ENCODE measurements at regions not wholly inside any gene's neighbourhood (a gene's known extent, or its start where the extent isn't known, plus 50 kb on each side); places are given as distances from the start of the nearest gene placed in this dataset.
"Not testable (repeated sequence)": the region's sequence is repeated elsewhere in the genome, so short reads cannot be mapped to it uniquely, and the experiment has no call there.

DNA sequence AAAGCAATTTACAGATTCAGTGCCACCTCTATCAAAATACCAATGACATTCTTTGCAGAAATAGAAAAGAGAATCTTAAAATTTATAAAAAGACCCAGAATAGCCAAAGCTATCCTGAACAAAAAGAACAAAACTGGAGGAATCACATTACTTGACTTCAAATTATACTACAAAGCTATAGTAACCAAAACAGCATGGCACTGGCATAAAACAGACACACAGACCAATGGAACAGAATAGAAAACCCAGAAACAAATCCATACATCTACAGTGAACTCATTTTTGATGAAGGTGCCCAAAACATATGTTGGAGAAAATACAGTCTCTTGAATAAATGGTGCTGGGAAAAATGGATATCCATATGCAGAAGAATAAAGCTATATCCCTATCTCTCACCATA, 578.9 kb upstream of the IL12A start:
- not testable (repeated sequence) for TF ChIP-seq ZC3H10 (CRISPR knock-in tag; IDR thresholded peaks at IDR 0.05); TCF4 (CRISPR knock-in tag; IDR thresholded peaks at IDR 0.05; ENCODE audit: borderline replicate concordance); ZFP3 (CRISPR knock-in tag; IDR thresholded peaks at IDR 0.05); ARNTL (CRISPR knock-in tag; IDR thresholded peaks at IDR 0.05; ENCODE audit: borderline replicate concordance, low read depth); SNAI2 (CRISPR knock-in tag; IDR thresholded peaks at IDR 0.05); ZFP30 (CRISPR knock-in tag; IDR thresholded peaks at IDR 0.05); ZNF70 (CRISPR knock-in tag; IDR thresholded peaks at IDR 0.05); OSR1 (CRISPR knock-in tag; IDR thresholded peaks at IDR 0.05); ISL1 (CRISPR knock-in tag; IDR thresholded peaks at IDR 0.05); CSDC2 (CRISPR knock-in tag; IDR thresholded peaks at IDR 0.05)
- TF ChIP-seq, protein P1, sequence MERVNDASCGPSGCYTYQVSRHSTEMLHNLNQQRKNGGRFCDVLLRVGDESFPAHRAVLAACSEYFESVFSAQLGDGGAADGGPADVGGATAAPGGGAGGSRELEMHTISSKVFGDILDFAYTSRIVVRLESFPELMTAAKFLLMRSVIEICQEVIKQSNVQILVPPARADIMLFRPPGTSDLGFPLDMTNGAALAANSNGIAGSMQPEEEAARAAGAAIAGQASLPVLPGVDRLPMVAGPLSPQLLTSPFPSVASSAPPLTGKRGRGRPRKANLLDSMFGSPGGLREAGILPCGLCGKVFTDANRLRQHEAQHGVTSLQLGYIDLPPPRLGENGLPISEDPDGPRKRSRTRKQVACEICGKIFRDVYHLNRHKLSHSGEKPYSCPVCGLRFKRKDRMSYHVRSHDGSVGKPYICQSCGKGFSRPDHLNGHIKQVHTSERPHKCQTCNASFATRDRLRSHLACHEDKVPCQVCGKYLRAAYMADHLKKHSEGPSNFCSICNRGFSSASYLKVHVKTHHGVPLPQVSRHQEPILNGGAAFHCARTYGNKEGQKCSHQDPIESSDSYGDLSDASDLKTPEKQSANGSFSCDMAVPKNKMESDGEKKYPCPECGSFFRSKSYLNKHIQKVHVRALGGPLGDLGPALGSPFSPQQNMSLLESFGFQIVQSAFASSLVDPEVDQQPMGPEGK (CRISPR knock-in tag; IDR thresholded peaks at IDR 0.05; ENCODE audit: borderline replicate concordance) = not testable (repeated sequence)

All from SK-N-SH treated with all-trans-retinoic acid at 6 μM for 48 hours (cell line).